ENCODE measurements at regions not wholly inside any gene's neighbourhood (a gene's known extent, or its start where the extent isn't known, plus 50 kb on each side); places are given as distances from the start of the nearest gene placed in this dataset.

- WGBS, result 80% methylated on average over 2 of the region's 2 CpGs
- no peak overlapping the region for H3K27ac ChIP-seq
- no peaks in the 10 kb centered on the region for H3K4me1 ChIP-seq (replicated peaks)
- H3K4me3 ChIP-seq, result no peak overlapping the region
- TF ChIP-seq POLR2AphosphoS5 (IDR thresholded peaks at IDR 0.05) (no peak), POLR2A (IDR thresholded peaks at IDR 0.05) (no peak), CTCF (IDR thresholded peaks at IDR 0.05) (no peak)
- intact Hi-C loops (cut with DNase I), result no loop called here
- no peaks in the 10 kb centered on the region for H3K9me3 ChIP-seq
- no peak for DNase-seq (ENCODE audit: low spot score)
- H3K36me3 ChIP-seq, result no peaks in the 10 kb centered on the region
- no peaks in the 10 kb centered on the region for H3K27me3 ChIP-seq (replicated peaks; ENCODE audit: insufficient read depth)
These were observed 65.0 kb upstream of the KCND3 start for GRCh38 chr1:112054510-112054909.

- TF ChIP-seq POLR2A (IDR thresholded peaks at IDR 0.05) (no peak), CTCF (IDR thresholded peaks at IDR 0.05) (no peak), POLR2AphosphoS5 (IDR thresholded peaks at IDR 0.05) (no peak)
- WGBS, result 80% methylated on average over 5 of the region's 5 CpGs
- H3K27ac ChIP-seq, result no peak overlapping the region
- H3K9me3 ChIP-seq, result no peaks in the 10 kb centered on the region
- no peaks in the 10 kb centered on the region for H3K27me3 ChIP-seq (replicated peaks; ENCODE audit: insufficient read depth)
- H3K4me3 ChIP-seq, result no peak overlapping the region
- intact Hi-C loops (cut with DNase I), result no loop called here
- H3K36me3 ChIP-seq, result no peaks in the 10 kb centered on the region
- DNase-seq (ENCODE audit: low spot score), result no peak
- H3K4me1 ChIP-seq (replicated peaks), result no peaks in the 10 kb centered on the region
These were observed 66.9 kb upstream of the KCND3 start for GRCh38 chr1:112056354-112056753.

DNA sequence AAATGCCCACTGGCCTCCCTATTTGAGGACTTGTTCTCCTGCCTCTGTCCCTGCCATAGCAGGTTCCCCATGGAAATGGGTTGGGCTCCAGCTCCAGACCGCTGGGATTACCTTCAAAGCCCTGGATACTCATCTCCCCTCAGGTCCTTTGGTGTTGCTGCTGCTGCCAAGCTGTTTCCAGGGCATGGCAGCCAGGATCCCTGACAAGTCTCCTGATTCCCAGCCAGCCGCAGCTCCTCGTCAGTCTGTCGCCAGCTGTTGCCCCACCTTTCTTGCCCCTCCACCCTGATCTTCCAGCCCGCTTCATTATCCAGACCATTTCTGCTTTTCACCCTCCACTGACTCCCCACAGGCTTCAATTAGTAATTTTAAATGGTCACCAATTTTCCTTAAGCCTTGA, 68.3 kb upstream of the KCND3 start:
- TF ChIP-seq CTCF (IDR thresholded peaks at IDR 0.05) (no peak), POLR2AphosphoS5 (IDR thresholded peaks at IDR 0.05) (no peak), POLR2A (IDR thresholded peaks at IDR 0.05) (no peak)
- DNase-seq (ENCODE audit: low spot score), result no peak
- H3K4me1 ChIP-seq (replicated peaks), result no peaks in the 10 kb centered on the region
- H3K4me3 ChIP-seq, result no peak overlapping the region
- no peak overlapping the region for H3K27ac ChIP-seq
- H3K9me3 ChIP-seq, result no peaks in the 10 kb centered on the region
- WGBS, result 77% methylated on average over 5 of the region's 5 CpGs
- intact Hi-C loops (cut with DNase I), result no loop called here
- no peaks in the 10 kb centered on the region for H3K27me3 ChIP-seq (replicated peaks; ENCODE audit: insufficient read depth)
- no peaks in the 10 kb centered on the region for H3K36me3 ChIP-seq

GRCh38 chr1:112058815-112059450, 69.5 kb upstream of the KCND3 start:
- 60% methylated on average over 7 of the region's 7 CpGs for WGBS
- intact Hi-C loops (cut with DNase I), result no loop called here
- Histone ChIP-seq H3K4me1 (replicated peaks) (no peaks in the 10 kb centered on the region), H3K4me3 (no peak overlapping the region), H3K36me3 (no peaks in the 10 kb centered on the region), H3K27ac (no peak overlapping the region), H3K27me3 (replicated peaks; ENCODE audit: insufficient read depth) (no peaks in the 10 kb centered on the region), H3K9me3 (no peaks in the 10 kb centered on the region)
- TF ChIP-seq POLR2A (IDR thresholded peaks at IDR 0.05) (no peak), CTCF (IDR thresholded peaks at IDR 0.05) (no peak), POLR2AphosphoS5 (IDR thresholded peaks at IDR 0.05) (no peak)
- no peak for DNase-seq (ENCODE audit: low spot score)

DNA sequence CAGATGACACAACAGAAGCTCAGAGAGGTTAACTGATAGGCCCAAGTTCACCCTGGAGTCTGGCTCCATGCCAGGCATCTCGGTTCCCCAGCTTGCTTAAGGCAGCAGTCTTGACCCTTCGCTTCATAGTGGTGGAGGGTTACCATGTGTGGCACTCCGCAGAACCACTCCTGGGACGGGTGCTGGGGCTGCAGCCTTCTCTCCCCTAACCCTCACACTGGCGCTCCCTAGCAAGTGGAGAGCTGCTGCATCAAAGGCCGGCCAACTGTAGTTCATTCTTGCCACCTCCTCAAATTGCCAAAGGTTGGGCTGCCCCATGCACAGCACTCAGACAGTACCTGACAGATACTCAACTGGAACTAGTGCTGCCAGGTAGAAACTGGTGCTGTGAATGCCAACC, 70.2 kb upstream of the KCND3 start:
- H3K27me3 ChIP-seq (replicated peaks; ENCODE audit: insufficient read depth), result no peaks in the 10 kb centered on the region
- 86% methylated on average over 6 of the region's 6 CpGs for WGBS

More for the DNA sequence above, 70.2 kb upstream of the KCND3 start:
- TF ChIP-seq CTCF (IDR thresholded peaks at IDR 0.05) (no peak), POLR2A (IDR thresholded peaks at IDR 0.05) (no peak), POLR2AphosphoS5 (IDR thresholded peaks at IDR 0.05) (no peak)
- H3K27ac ChIP-seq, result no peak overlapping the region
- H3K4me3 ChIP-seq, result no peak overlapping the region
- DNase-seq (ENCODE audit: low spot score), result no peak
- intact Hi-C loops (cut with DNase I), result no loop called here
- no peaks in the 10 kb centered on the region for H3K4me1 ChIP-seq (replicated peaks)
- H3K9me3 ChIP-seq, result no peaks in the 10 kb centered on the region
- H3K36me3 ChIP-seq, result no peaks in the 10 kb centered on the region

Data from prostate gland (tissue), 2 donors.